Activated CD4-positive, alpha-beta T cell treated with anti-CD3 and anti-CD28 coated beads, Interleukin-2, amount 50 U/mL, for 16 hours (primary cell): ENCODE measurements at regions not wholly inside any gene's neighbourhood (a gene's known extent, or its start where the extent isn't known, plus 50 kb on each side); places are given as distances from the start of the nearest gene placed in this dataset.

ENCODE experiments used
- DNase-seq: peaks from one replicate; pipeline ENCODE4 v3.0.0-alpha.2; 2020

DNA sequence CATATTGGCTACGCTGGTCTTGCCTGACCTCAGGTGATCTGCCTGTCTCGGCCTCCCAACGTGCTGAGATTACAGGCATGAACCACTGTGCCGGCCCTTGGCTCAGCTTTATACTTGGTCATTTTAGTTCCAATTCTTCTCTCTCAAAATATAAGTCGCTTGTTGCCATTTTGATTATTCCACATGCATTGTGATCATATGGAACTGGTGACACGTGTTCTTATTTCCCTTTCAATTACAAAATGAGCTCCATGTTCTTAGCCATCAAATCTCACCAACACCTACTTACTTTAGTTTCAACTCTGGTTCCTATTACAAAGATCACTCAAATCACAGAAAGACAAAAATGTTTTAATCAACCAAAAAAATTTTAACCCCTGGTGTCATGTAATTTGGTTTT lies 1711.7 kb downstream of the TP53TG3F start:
- DNase-seq = no peak

DNA sequence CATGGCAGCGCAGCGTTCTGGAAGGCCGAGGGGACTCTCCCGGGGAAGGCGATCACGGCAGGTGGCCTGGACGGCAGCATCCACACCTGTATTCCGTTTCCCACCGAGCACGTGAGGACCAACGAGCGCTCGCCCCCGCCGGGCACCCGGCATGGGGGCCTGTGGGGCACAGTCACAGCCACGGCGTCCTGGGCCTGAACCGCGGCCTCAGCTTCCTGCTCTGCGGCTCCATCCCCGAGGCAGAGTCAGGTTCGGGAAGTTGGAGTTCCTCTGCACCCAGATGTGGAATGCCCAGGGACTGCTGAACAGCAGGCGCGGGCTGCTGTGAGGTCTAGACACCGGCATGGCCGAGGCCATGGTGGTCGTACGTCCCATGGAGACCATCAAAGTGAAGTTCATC lies 1713.9 kb downstream of the TP53TG3F start:
- DNase-seq = no peak

GRCh38 chr16:35174016-35174415 lies 1714.6 kb downstream of the TP53TG3F start:
- no peak for DNase-seq

GRCh38 chr16:35176449-35176848 lies 1717.0 kb downstream of the TP53TG3F start:
- DNase-seq = no peak

- DNase-seq = no peak
Measured at GRCh38 chr16:35177851-35178250, 1718.4 kb downstream of the TP53TG3F start.

DNA sequence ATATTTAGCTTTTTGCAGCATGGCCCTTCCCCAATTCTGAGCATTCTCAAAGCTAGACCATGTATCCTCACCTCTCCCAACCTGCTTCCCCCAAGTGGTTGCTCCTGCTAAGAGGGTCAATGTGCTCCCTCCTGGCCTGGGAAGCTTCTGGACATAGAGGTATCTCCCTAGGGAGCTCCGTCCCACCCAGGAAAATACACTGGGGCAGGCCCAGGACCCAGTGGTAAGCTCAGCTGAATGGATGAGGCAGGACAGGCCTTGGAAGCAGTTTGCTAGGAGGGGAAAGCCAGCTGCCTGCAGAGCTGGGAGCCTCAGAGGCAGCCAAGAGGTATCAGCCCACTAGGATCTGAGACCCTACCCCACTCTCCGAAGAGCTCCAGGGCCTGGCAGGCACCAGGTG lies 1721.6 kb downstream of the TP53TG3F start:
- DNase-seq = no peak

DNA sequence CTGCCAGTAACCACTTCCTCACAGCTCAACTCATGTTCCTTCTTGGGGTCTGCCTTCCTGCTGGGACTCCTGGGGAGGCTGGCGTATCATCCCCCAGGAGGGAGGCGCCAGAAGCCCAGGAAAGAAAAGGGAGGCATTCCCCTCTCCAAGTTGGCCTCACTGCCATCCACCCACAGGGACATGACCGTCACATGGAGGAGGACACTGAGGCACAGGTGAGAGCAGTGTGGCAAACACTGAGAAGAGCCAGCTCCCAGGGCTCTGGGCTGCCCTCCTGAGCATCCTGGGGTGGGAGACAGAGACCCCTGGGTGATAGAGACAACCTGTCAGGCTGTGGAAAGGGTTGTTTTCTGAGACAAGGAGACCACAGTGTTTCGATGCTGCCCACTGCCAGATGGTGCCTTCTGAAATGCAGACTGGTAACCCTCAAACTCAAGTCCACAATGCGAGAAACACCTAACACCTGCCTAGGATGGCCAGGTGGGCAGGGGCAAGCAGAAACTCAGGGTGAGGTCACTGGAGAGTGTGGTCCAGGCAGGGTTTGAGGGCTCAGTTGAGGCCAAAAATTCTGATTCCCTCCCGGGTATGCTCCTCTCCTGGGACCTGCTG lies 1722.1 kb downstream of the TP53TG3F start:
- DNase-seq = no peak

GRCh38 chr16:35182043-35182677 lies 1722.7 kb downstream of the TP53TG3F start:
- no peak for DNase-seq

DNA sequence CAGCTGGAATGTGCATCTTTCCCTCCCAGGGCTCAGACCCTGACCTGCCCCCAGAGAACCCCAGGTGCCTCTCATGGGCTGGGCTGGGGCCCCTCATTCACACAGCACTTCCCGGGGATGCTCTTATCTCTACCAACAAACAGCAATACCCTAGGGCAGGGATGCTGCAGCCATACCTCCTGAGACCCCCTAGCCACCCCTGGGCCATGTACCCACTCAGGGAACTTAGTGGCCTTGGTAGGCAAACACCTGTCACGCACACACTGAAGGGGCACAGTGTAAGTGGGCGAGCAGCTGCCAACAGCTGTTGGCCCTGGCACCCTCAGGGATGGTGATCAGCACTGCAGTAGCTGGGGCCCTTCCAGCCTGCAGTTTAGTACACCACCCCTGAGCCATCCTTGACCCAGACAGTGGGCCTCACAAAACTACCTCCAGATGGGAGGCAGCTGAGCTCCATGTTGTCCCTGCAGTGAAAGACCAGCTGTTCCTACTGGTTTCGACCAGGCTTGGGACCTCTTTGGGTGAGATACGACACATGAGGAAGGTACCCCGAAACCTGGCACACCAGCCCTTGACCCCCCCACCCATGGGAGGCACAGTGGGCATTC lies 1723.6 kb downstream of the TP53TG3F start:
- no peak for DNase-seq

GRCh38 chr16:35184356-35184870 lies 1725.0 kb downstream of the TP53TG3F start:
- no peak for DNase-seq

- no peak for DNase-seq
Measured at GRCh38 chr16:35185366-35186044, 1726.1 kb downstream of the TP53TG3F start.

DNA sequence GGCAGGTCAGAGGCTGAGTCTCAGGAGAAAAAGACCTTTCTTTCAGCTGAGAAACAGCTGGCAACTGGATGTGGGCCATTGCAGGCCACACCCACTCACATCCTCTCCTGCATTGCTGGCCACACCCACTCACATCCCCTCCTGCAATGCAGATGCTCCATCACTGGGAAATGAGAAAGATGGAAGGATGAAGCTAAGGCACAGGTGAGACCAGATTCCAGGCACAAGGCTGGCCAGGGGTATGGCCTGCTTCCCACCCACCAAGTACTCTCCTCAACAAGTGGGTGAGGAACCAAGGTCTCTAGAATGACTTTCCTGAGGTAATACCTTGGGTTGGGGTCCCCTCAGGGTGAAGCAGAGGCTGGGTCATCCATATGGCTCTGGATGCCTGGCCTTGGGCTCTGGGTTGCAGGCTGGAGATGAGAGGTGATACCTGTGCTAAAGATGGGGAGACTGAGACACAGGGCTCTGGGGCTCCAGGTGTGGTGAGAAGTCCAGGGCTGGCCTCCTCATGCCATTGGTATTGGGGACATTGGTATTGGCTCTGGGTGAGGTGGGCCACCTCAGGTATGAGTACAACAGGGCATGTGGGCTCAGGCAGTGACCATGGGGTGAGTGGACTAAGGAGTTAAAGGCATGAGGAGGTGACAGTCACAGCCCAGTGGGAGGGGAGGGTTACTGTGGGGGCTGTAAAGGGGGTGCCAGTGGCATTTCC lies 1726.8 kb downstream of the TP53TG3F start:
- DNase-seq = no peak

- no peak for DNase-seq
Measured at GRCh38 chr16:35187665-35188225, 1728.3 kb downstream of the TP53TG3F start.

DNA sequence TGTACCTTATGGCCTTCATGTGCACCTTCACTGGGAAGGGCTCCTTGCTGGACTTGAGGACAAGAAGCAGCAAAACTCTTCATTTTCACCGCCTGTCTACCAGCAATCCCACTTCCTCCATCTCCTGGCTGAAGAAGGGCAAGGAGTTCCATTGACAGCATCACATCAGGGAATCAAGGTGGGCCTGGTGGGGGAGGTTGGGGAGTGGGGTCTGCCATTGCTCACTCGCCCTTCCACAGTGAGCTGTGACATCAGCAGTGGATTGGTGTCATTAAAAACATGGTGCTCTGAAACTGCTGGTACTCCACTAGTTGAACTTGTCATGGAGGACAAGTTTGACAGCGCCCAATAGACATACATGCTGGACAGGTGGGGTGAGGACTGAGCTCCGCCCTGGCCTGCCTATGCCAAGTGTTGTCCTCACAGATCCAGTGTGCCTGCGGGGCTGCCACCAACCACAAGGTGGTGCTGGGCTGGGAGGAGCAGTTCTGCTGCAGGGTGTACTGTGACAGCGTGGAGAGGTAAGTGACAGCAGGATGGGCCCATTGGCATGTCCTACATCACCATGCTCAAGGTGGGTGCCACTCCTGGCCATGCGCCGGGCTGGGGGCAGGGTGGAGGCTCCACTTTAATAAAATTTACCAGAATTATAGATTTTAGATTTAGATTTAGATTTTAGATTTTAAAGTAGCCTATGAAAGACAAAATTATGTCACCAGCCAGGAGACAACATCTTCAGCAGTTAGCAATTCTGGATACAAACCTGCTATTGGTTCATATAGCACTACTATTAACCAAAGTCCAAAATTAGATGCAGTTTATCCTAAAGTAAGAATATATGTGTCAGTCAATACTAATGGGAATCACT lies 1729.1 kb downstream of the TP53TG3F start:
- no peak for DNase-seq

DNA sequence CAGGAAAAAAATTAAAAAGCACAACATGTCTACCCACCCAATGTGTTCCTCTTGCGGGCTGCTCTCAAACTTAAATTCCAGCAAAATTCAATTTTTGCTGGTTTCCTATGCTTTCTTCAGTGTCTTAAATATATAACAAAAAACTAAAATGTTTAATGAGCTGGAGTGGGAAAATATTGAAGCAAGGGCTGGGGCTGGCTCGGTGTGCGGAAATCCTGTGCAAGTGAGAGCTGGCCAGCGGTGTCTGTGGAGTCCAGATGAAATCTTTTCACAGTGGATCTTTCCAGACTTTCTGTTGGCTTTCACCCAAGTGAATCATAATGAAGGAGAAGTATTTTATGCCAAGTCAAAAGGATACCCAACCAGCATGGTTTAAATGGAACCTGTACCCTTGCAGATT lies 1733.6 kb downstream of the TP53TG3F start:
- DNase-seq = no peak

DNA sequence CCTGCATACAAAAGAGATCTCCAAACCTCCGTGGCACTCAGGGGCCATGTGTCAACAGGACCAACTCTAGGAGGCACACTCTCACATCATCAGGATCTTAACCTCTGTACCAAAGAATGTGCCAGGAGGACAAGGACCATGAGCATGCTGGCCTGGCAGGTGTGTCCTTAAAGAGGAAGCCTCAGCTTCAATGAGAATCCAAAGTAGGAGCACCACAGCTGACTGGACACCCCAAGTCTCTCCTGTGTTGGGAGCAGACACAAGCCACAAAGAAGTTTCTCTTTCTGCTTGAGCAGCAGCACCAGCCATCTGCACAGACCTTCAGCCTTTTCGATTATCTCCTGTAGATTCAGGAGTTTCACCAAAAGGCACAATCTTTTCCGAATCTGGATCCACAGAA lies 1734.5 kb downstream of the TP53TG3F start:
- no peak for DNase-seq

GRCh38 chr16:35194681-35195080 lies 1735.3 kb downstream of the TP53TG3F start:
- DNase-seq = no peak

- no peak for DNase-seq
Measured at GRCh38 chr16:35195173-35195863, 1735.9 kb downstream of the TP53TG3F start.

DNA sequence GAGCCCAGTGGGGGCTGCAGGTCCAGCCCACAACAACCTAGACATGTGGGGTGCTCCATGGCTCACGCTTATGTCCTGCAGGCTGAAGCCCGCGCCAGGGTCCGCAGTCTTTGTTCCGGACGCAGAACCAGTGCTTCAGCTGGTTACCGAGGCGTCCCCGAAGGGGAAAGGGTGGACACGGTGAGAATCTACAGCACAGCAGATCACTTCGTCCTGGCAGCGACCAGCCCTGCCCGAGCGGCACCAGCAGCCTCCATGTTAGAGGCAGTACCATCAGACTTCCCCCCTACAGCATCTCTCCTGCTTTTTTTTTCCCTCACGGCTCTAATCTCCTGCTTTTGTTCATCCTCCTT lies 1736.4 kb downstream of the TP53TG3F start:
- no peak for DNase-seq

GRCh38 chr16:35196313-35196712 lies 1736.9 kb downstream of the TP53TG3F start:
- no peak for DNase-seq

DNA sequence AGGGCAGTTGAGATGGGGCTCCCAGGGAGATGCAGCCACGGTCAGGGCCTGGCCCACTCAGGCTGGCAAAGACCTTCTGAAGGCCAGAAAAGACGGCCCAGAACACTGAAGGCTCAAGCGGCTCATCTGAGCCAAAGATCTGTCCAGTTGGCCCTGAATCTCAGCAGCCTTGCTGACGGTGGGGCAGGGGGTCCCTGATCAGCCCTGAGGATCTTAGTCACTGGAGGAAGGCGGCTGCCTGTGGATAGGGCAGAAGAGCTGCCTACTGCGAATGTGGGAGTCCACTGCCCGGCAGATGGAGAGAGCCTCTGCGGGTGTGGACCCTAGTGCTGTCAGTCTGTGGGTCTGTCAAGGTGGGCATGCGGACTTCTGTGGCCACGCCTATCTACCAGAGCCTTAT lies 1738.2 kb downstream of the TP53TG3F start:
- no peak for DNase-seq
